CD4-positive, alpha-beta T cell treated with Interleukin-12 subunit alpha and Interleukin-12 subunit beta, for 1 hour (primary cell): ENCODE measurements at regions not wholly inside any gene's neighbourhood (a gene's known extent, or its start where the extent isn't known, plus 50 kb on each side); places are given as distances from the start of the nearest gene placed in this dataset.

ENCODE experiments used
- DNase-seq: peaks from one replicate; pipeline ENCODE4 v3.0.0-alpha.2; 2020

GRCh38 chr9:118215549-118215948 lies 511.3 kb downstream of the TLR4 start:
- no peak for DNase-seq

- no peak for DNase-seq
Measured at GRCh38 chr9:118222375-118222774, 518.2 kb downstream of the TLR4 start.

- no peak for DNase-seq
Measured at GRCh38 chr9:118223111-118223510, 518.9 kb downstream of the TLR4 start.

GRCh38 chr9:118230329-118230728 lies 526.1 kb downstream of the TLR4 start:
- DNase-seq = no peak

- DNase-seq = no peak
Measured at GRCh38 chr9:118236625-118237024, 532.4 kb downstream of the TLR4 start.

- DNase-seq = no peak
Measured at GRCh38 chr9:118238139-118238538, 533.9 kb downstream of the TLR4 start.

GRCh38 chr9:118252027-118252426 lies 547.8 kb downstream of the TLR4 start:
- DNase-seq = no peak

GRCh38 chr9:118262191-118262590 lies 558.0 kb downstream of the TLR4 start:
- DNase-seq = no peak

GRCh38 chr9:118263949-118264348 lies 559.7 kb downstream of the TLR4 start:
- DNase-seq = no peak

GRCh38 chr9:118268046-118268445 lies 563.8 kb downstream of the TLR4 start:
- no peak for DNase-seq

GRCh38 chr9:118269623-118270022 lies 565.4 kb downstream of the TLR4 start:
- DNase-seq = no peak

GRCh38 chr9:118271331-118271730 lies 567.1 kb downstream of the TLR4 start:
- DNase-seq = no peak

- no peak for DNase-seq
Measured at GRCh38 chr9:118271936-118272335, 567.7 kb downstream of the TLR4 start.

GRCh38 chr9:118273048-118273447 lies 568.8 kb downstream of the TLR4 start:
- no peak for DNase-seq

GRCh38 chr9:118276784-118277183 lies 572.6 kb downstream of the TLR4 start:
- DNase-seq = no peak

- DNase-seq = no peak
Measured at GRCh38 chr9:118281772-118282171, 577.6 kb downstream of the TLR4 start.

GRCh38 chr9:118283488-118283887 lies 579.3 kb downstream of the TLR4 start:
- DNase-seq = no peak

- no peak for DNase-seq
Measured at GRCh38 chr9:118290116-118290515, 585.9 kb downstream of the TLR4 start.

- DNase-seq = no peak
Measured at GRCh38 chr9:118295413-118295812, 591.2 kb downstream of the TLR4 start.

- DNase-seq = no peak
Measured at GRCh38 chr9:118302721-118303120, 598.5 kb downstream of the TLR4 start.

GRCh38 chr9:118303216-118303615 lies 599.0 kb downstream of the TLR4 start:
- no peak for DNase-seq

- no peak for DNase-seq
Measured at GRCh38 chr9:118305331-118305730, 601.1 kb downstream of the TLR4 start.

GRCh38 chr9:118306801-118307200 lies 602.6 kb downstream of the TLR4 start:
- no peak for DNase-seq

GRCh38 chr9:118313965-118314364 lies 609.8 kb downstream of the TLR4 start:
- DNase-seq = no peak

- no peak for DNase-seq
Measured at GRCh38 chr9:118316831-118317343, 612.7 kb downstream of the TLR4 start.
